ENCODE measurements at regions not wholly inside any gene's neighbourhood (a gene's known extent, or its start where the extent isn't known, plus 50 kb on each side); places are given as distances from the start of the nearest gene placed in this dataset.
"Not testable (repeated sequence)": the region's sequence is repeated elsewhere in the genome, so short reads cannot be mapped to it uniquely, and the experiment has no call there.

DNA sequence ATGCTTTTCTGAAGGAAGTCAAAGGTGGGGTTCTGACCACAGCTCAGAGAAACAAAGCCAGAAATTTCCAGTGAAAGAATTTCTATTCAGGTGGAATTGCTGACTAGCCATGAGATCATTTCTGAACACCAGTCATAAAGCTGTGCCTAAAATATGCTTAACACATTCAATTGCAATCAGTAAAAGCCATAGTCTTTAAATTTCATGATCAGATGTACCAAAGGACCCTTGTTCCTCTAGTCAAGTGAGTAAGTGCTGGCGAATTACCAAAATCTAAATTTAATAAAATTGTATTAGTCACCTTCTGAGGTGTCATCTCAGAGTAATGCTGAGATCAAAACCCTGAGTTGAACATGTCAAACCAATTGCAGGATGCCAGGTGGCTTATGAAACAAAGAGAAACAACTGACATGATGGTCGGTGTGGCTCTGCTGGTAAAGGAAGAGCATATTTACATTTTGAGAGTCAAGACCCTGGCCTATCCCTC is 334.2 kb upstream of the CCNH start:
- DNase-seq: no peak

DNA sequence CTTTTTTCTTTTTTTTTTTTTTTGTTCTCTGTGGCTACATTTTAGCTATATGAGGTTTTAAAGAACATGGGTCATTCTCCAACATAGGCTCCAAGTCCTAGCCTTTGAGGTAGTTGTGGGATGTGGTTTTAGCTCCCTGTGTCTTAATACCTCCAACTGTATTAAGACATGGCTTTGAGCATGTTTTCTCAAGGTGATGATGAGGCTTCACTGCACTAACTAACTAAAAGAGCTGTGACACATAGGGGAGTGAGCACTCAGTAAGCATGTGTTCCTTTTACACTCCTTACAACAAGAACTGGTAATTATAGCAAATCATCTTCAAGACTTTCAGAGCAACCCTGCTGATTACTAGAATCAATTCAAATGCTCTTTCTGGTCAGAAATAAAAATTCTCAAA is 333.6 kb upstream of the CCNH start:
- no peak for DNase-seq

DNA sequence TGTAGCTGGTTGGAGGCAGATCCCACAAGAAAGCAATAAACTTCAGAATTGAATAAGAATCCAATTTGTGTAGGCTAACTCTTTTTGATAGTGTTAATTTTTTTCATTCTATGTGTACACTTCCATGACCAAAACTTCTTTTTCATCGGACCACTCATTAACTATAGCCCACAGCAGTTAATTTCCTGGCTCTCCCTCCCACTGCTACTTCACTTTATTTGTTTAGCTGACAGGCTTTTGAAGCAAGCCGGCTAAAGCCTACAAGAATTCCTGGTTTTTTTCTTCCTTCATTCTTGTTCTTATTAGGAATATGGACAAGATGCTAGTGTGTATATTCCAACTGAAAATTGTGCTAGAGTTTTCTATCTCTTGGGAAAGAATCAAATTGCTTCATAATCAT is 329.2 kb upstream of the CCNH start:
- DNase-seq: peak; percentile 12

- no peak for DNase-seq
Observed at GRCh38 chr5:87735923-87736322, 323.2 kb upstream of the CCNH start.

GRCh38 chr5:87733897-87734296 is 321.2 kb upstream of the CCNH start:
- no peak for DNase-seq

GRCh38 chr5:87732875-87733768 is 320.4 kb upstream of the CCNH start:
- DNase-seq: no peak

DNA sequence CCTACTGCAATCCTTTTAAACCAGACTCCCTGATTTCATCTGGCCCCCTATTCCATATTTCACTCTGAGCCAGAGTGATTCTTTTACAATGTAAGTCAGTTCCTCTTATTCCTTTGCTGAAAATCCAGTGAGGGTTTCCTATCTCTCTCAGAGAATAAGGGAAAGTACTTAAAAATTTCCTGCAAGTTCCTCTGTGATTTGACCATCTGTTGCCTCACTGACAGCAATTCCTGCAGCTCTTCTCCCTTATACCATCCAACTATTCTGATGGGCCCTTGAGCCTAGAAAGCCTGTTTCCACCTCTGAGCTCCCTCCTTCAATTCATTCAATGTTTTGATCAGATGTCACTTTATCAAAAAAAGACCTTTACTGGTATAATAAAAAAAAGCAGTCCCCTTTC is 317.1 kb upstream of the CCNH start:
- DNase-seq: no peak

GRCh38 chr5:87722286-87722685 is 309.6 kb upstream of the CCNH start:
- DNase-seq: no peak

DNA sequence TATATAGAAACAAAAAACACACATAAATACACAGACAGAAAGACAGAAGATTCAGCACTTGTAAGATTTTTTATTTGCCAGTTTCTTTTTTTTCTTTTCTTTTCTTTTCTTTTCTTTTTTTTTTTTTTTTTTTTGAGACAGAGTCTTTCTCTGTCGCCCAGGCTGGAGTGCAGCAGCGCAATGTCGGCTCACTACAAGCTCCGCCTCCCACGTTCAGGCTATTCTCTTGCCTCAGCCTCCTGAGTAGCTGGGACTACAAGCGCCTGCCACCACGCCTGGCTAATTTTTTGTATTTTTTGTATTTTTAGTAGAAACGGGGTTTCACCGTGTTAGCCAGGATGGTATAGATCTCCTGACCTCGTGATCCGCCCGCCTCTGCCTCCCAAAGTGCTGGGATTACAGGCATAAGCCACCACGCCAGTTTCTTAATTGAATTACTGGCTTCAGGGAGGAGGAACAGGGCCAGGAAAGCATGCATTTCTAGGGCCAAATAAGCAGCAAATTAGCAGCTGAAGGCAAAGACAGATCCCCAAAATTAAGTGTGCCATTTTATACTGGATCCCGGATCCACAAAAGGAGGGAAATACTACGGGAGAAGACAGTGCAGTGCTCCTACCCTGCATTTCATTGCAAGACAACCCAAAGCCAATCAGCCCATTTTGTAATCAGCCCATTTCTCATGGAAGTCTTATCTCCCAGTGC is 305.6 kb upstream of the CCNH start:
- not testable (repeated sequence) for DNase-seq

- no peak for DNase-seq
Observed at GRCh38 chr5:87717761-87718160, 305.0 kb upstream of the CCNH start.

GRCh38 chr5:87705876-87706275 is 293.1 kb upstream of the CCNH start:
- no peak for DNase-seq

GRCh38 chr5:87686975-87687374 is 274.2 kb upstream of the CCNH start:
- DNase-seq: no peak

DNA sequence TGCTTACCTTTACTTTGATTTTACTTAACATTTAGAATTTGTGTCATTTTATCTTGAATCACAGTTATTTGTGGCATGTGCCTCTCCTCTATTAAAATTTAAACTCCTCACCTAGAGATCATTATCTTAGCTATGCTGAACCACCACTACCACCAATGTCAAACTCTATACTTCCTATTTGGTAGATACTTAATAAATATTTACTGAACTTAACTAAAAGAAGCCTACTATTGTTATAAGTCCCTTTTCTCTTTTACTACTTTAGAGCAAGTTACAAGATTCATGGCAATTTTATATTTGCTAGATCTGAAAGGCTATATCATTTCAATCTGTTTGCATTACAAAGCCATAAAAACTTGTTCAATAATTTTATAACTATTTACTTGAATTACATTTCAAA is 273.3 kb upstream of the CCNH start:
- no peak for DNase-seq

DNA sequence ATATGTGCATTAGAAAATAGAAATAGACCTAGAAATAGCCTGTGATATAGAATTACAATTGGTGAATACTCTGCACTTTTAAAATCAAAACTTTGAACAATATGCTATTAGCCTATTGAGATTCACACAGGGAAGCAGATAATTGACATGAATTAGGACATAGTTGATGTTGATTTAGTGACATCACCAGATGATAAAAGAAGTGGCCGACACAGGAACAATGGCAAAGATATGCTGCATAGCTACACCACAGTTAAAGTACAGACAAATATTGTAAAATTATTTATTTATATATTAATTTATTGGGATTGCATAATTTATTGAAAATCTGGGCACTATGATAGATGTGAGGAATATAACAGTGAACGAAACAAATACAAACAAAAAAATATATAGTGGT is 261.5 kb upstream of the CCNH start:
- DNase-seq: no peak

GRCh38 chr5:87671146-87671545 is 258.4 kb upstream of the CCNH start:
- DNase-seq: no peak

GRCh38 chr5:87665166-87665565 is 252.4 kb upstream of the CCNH start:
- no peak for DNase-seq

DNA sequence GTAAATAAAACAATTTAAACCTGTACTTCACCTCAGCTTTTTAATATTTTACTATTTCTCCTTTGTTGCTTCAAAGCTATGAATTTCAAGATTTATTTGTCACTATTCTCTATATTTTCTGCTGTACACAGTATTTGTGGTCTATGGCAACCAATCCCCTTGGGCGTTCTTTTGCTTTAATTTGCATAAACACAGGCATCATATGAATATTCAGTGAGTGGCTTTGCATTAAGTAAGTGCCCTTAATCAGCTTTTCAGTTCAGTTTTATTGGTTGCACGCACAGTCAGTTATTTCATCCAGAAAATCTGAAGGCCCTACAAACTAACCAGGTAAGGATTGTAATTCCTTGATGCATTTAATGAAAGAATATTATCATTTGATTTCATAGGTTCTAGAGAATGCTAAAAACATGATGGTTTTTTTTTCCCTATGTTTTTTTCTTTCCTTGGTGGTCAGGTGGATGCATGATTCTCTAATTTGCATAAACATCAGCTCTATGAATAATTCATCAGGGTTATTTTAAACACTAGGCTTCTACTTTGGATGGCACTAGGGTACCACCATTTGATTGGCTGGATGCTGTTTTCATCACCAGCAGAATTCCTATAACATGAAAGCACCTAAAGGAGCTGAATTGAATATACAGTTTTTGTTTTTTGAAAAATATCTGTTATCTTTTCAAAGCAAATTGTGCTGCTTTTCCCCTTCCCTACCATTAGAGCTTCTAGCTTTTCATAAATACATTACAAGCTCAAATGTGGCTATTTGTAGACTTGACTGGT is 249.2 kb upstream of the CCNH start:
- no peak for DNase-seq

DNA sequence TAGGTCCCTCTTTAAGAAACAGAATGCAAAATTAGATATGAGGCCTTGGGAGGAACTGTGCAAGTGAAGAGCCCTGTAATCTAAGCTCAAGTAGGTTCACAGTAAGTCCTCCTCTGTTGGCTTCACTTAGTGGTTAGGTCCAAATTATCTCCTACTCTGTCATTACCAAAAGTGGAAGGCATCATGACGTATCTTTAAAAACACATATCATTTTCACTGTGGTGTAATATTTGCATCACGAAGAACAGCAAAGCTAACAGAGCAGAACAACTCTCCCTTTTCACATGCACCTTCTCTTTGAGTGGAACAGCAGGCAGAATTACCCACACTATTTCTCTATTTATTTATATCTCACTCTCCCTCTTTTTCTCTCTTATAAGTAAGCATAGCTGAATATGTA is 240.5 kb upstream of the CCNH start:
- no peak for DNase-seq

GRCh38 chr5:87650284-87650683 is 237.6 kb upstream of the CCNH start:
- DNase-seq: no peak

- no peak for DNase-seq
Observed at GRCh38 chr5:87649455-87649854, 236.7 kb upstream of the CCNH start.

- DNase-seq: no peak
Observed at GRCh38 chr5:87645224-87645623, 232.5 kb upstream of the CCNH start.

GRCh38 chr5:87640902-87641301 is 228.2 kb upstream of the CCNH start:
- no peak for DNase-seq

- DNase-seq: no peak
Observed at GRCh38 chr5:87627363-87627762, 214.6 kb upstream of the CCNH start.

All from left kidney (tissue), 1 donor.